ENCODE measurements at regions not wholly inside any gene's neighbourhood (a gene's known extent, or its start where the extent isn't known, plus 50 kb on each side); places are given as distances from the start of the nearest gene placed in this dataset.
"Not testable (repeated sequence)": the region's sequence is repeated elsewhere in the genome, so short reads cannot be mapped to it uniquely, and the experiment has no call there.

DNA sequence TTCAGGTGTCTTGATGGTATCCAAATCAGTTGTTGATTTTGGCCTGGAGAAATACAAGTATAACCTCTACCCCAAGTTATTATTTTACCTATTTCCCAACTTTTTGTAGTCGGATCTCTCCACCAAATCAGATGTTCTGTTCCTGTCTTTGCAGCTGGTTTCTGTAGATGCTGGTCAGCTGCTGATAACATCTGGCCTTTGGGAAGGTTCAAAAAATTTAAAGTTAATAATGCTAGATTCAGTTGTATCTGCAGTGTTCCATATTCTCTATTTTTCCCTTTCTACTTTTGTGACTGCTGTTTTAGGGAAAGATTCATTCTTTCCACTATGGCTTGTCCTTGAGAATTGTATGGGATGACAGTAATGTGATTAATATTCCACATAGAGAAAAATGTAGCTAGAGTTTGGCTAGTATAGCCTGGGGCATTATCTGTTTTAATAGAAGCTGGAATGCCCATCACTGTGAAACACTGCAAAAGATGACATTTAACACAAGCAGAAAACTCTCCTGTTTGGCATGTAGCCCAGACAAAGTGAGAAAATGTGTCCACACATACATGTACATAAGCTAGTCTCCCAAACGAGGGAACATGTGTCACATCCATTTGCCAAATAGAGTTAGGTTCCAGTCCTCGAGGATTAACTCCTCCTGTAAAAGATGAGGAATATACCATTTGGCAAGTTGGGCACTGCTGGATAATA, 99.2 kb downstream of the ZNF100 start:
- H3K27me3 Mint-ChIP-seq; H3K27ac Mint-ChIP-seq; CTCF ChIA-PET; ATAC-seq; H3K4me1 Mint-ChIP-seq (ENCODE audit: low read depth); H3K4me3 Mint-ChIP-seq; POLR2A ChIA-PET; DNase-seq; intact Hi-C loops (cut with micrococcal nuclease); H3K36me3 Mint-ChIP-seq (ENCODE audit: low read depth); H3K9me3 Mint-ChIP-seq: not testable (repeated sequence)

GRCh38 chr19:21655540-21656126, 111.7 kb downstream of the ZNF100 start:
- no peaks in the 10 kb centered on the region for H3K27me3 Mint-ChIP-seq

DNA sequence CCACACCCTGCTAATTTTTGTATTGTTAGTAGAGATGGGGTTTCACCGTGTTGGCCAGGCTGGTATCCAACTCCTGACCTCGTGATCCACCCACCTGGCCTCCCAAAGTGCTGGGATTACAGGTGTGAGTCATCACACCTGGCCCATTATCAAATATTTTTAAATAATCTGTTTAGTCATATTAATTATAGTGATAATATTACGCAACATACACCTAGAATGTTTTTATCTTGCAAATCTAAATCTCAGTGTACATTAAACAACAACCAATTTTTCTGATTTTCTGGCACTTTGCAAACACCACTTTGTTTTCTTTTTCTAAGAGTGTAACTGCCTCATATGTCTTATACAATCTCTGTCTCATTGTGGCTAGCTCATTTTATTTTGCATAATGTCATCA, 115.9 kb downstream of the ZNF100 start:
- intact Hi-C loops (cut with micrococcal nuclease); ATAC-seq; POLR2A ChIA-PET; DNase-seq; CTCF ChIA-PET; H3K27ac Mint-ChIP-seq; H3K4me1 Mint-ChIP-seq (ENCODE audit: low read depth); H3K4me3 Mint-ChIP-seq; H3K27me3 Mint-ChIP-seq: not testable (repeated sequence)
- peaks cover 21% of the 10 kb centered on the region for H3K9me3 Mint-ChIP-seq
- H3K36me3 Mint-ChIP-seq (ENCODE audit: low read depth) = peaks cover 10% of the 10 kb centered on the region

More at GRCh38 chr19:21655540-21656126, 111.7 kb downstream of the ZNF100 start:
- intact Hi-C loops (cut with micrococcal nuclease) = no loop called here
- no peak overlapping the region for H3K4me3 Mint-ChIP-seq
- H3K4me1 Mint-ChIP-seq (ENCODE audit: low read depth) = no peaks in the 10 kb centered on the region
- H3K9me3 Mint-ChIP-seq = peaks cover 21% of the 10 kb centered on the region
- ATAC-seq (no peak), DNase-seq (no peak)
- peaks cover 10% of the 10 kb centered on the region for H3K36me3 Mint-ChIP-seq (ENCODE audit: low read depth)
- CTCF ChIA-PET = no interaction called here
- POLR2A ChIA-PET = no interaction called here
- H3K27ac Mint-ChIP-seq = no peak overlapping the region
- no peak for TF ChIP-seq CTCF (IDR thresholded peaks at IDR 0.05)

DNA sequence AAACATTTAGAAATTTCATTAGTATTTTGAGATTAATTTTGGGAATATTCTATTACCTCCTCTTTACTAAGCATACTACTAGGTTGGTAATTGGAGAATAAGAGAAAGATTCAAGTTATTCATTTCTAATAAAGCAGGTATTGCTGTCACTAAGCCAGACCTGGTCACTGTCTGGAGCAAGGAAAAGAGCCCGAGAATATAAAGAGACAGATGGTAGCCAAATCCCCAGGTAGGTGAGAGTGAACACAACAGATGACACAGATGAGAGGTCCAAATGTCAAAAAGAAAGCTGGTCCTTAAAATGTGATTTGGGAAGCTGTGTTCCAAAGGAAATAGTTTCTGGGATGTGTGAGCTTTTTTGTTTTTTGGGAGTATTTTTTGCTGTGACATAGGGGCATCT, 128.6 kb downstream of the ZNF100 start:
- ChIA-PET POLR2A (no interaction called here), CTCF (no interaction called here)
- DNase-seq (no peak), ATAC-seq (no peak)
- intact Hi-C loops (cut with micrococcal nuclease) = no loop called here
- Mint-ChIP-seq H3K4me3 (no peak overlapping the region), H3K27ac (no peak overlapping the region), H3K4me1 (ENCODE audit: low read depth) (no peaks in the 10 kb centered on the region), H3K27me3 (no peaks in the 10 kb centered on the region), H3K9me3 (peaks cover 7% of the 10 kb centered on the region), H3K36me3 (ENCODE audit: low read depth) (no peaks in the 10 kb centered on the region)
- TF ChIP-seq CTCF (IDR thresholded peaks at IDR 0.05) = no peak

DNA sequence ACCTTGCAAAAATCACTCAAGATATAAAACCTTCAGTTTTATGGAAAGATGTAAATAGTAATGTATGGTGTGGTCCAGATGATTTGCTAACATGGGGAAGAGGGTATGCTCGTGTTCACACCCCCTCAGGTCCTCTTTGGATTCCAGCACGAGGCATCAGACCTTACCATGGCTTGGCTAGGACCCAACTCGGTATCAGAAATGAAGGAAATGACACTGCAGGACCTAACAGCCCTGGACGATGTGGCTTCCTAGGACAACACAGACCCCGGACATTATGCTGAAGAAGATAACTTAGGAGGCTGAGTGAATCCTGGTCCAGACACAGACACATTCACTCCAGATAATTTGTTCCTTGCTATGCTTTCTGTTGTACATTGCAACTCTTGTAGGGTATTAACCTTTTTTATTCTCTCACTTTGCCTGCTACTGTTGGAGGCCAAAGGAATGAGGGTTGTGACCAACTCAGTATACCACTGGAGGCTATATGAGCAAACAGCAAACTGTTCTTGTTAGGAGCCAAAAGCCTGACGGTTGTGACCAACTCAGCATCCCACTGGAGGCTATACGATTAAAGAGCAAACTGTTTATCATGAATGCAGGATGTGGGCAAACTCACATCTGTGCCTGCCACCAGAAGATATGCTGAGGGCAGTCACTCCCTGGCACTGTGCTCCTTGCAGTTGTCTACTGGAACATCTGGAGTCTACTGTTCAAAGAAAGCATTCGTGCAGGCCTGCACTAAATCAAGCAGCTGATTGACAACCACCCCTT, 121.7 kb downstream of the ZNF429 start:
- H3K36me3 Mint-ChIP-seq (ENCODE audit: low read depth) = no peaks in the 10 kb centered on the region
- peaks cover 2% of the 10 kb centered on the region for H3K9me3 Mint-ChIP-seq
- H3K27me3 Mint-ChIP-seq = no peaks in the 10 kb centered on the region
- intact Hi-C loops (cut with micrococcal nuclease) = no loop called here
- H3K27ac Mint-ChIP-seq = no peak overlapping the region
- no peak for DNase-seq
- POLR2A ChIA-PET = no interaction called here
- CTCF ChIA-PET = no interaction called here
- H3K4me1 Mint-ChIP-seq (ENCODE audit: low read depth) = no peaks in the 10 kb centered on the region
- H3K4me3 Mint-ChIP-seq = no peak overlapping the region
- ATAC-seq = no peak
- TF ChIP-seq CTCF (IDR thresholded peaks at IDR 0.05) = no peak

DNA sequence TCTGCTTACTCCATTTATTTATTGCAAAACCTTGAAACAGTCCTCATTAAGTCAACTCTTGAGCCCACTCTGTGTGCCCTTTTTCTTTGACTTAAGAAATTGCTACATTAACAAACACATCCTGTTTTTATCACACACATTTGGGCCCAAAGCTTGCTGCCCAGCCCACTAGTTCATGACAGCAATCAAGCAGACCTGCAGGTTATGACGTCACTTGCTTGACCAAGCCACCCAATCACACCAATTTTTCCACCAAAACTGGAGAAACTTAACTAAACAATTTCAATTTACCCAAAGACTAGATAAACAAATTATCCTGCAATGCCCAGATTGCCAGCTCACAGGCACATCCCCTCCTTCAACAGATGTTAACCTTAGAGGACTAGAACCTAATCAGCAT, 120.7 kb downstream of the ZNF429 start:
- CTCF ChIA-PET = no interaction called here
- no peak for DNase-seq
- Mint-ChIP-seq H3K27ac (no peak overlapping the region), H3K27me3 (no peaks in the 10 kb centered on the region), H3K4me3 (no peak overlapping the region), H3K4me1 (ENCODE audit: low read depth) (no peaks in the 10 kb centered on the region), H3K36me3 (ENCODE audit: low read depth) (no peaks in the 10 kb centered on the region), H3K9me3 (peaks cover 2% of the 10 kb centered on the region)
- ATAC-seq = no peak
- POLR2A ChIA-PET = no interaction called here
- intact Hi-C loops (cut with micrococcal nuclease) = no loop called here
- TF ChIP-seq CTCF (IDR thresholded peaks at IDR 0.05) = no peak

Data from activated CD8-positive, alpha-beta T cell treated with anti-CD3 and anti-CD28 coated beads for 36 hours (primary cell).